Esophagus muscularis mucosa (tissue), 4 donors: ENCODE measurements at regions not wholly inside any gene's neighbourhood (a gene's known extent, or its start where the extent isn't known, plus 50 kb on each side); places are given as distances from the start of the nearest gene placed in this dataset.

Source experiments
- DNase-seq: peaks from one replicate; pipeline ENCODE4 v3.0.0-alpha.2; 2017; ENCODE audit errors: extremely low spot score
- H3K27ac ChIP-seq, 4 donors: fragments of 200-600 bp; sonication (generic); replicated peaks in 1 of 4; 1 replicate in 3 of 4; 2 replicates in 1 of 4; pipeline ENCODE4 v1.5.1; 2016 to 2019; ENCODE audit warnings: mild to moderate bottlenecking in 1 of 4
- H3K27me3 ChIP-seq, 4 donors: fragments of 200-600 bp; sonication (generic); one replicate each; pipeline versions ENCODE4 v1.5.1 to v1.6.0; 2016 to 2019
- H3K36me3 ChIP-seq, 4 donors: fragments of 200-600 bp; sonication (generic); one replicate each; pipeline ENCODE4 v1.5.1; 2016 to 2019
- H3K4me1 ChIP-seq, 4 donors: fragments of 200-600 bp; sonication (generic); one replicate each; pipeline ENCODE4 v1.5.1; 2016 to 2019
- H3K4me3 ChIP-seq, 4 donors: fragments of 200-600 bp; sonication (generic); 1 replicate in 2 of 4; 2 replicates in 2 of 4; pipeline ENCODE4 v1.5.1; 2016 to 2019; ENCODE audit warnings: mild to moderate bottlenecking in 4 of 4, moderate library complexity in 1 of 4
- H3K9me3 ChIP-seq, 4 donors: fragments of 200-600 bp; sonication (generic); 1 replicate in 3 of 4; 2 replicates in 1 of 4; pipeline ENCODE4 v1.5.1; 2016 to 2019
- CTCF ChIP-seq, 3 experiments: fragments of 200-600 bp in 2 of 3; fragments of 450-650 bp in 1 of 3; sonication (generic) in 2 of 3; IDR thresholded peaks; one replicate each; pipeline ENCODE4 v1.5.1; 2017 to 2019; ENCODE audit warnings: antibody characterized with exemption in 3 of 3, mild to moderate bottlenecking in 2 of 3, moderate library complexity in 1 of 3
- EP300 ChIP-seq: sonication (generic); formaldehyde crosslinking; IDR thresholded peaks from one replicate; pipeline ENCODE4 v1.6.1; 2017; ENCODE audit warnings: antibody characterized with exemption
- POLR2A ChIP-seq: fragments of 450-650 bp; IDR thresholded peaks from one replicate; pipeline ENCODE4 v1.6.1; 2017; ENCODE audit warnings: antibody characterized with exemption, moderate library complexity, mild to moderate bottlenecking, low read depth
- POLR2AphosphoS5 ChIP-seq, 2 donors: sonication (generic); formaldehyde crosslinking; IDR thresholded peaks; one replicate each; pipeline ENCODE4 v1.6.1; 2017; ENCODE audit warnings: antibody characterized with exemption in 2 of 2
- WGBS: methylation state at CpG from one replicate; pipeline ENCODE4 v1.1.5; 2018; 5-methylcytosine and 5-hydroxymethylcytosine counted together
- intact Hi-C: fragments of 100-400 bp; cut with DNase I; formaldehyde crosslinking; loops from one replicate; pipeline ENCODE4 v1.15.1; 2023

- DNase-seq, result no peak
- no peak overlapping the region for H3K27ac ChIP-seq
- peaks cover 24 to 32% (median 28%) of the 10 kb centered on the region in 4 donors for H3K4me1 ChIP-seq
- TF ChIP-seq POLR2A, result no peak
- no peak for TF ChIP-seq CTCF (IDR thresholded peaks at IDR 0.05)
- TF ChIP-seq EP300, result no peak
- TF ChIP-seq POLR2AphosphoS5 (IDR thresholded peaks at IDR 0.05), result no peak
- no peaks in the 10 kb centered on the region for H3K9me3 ChIP-seq
- 91% methylated on average over 4 of the region's 4 CpGs for WGBS
- intact Hi-C loops, result no loop called here
- no peaks in the 10 kb centered on the region for H3K36me3 ChIP-seq
- H3K27me3 ChIP-seq, result no peaks in the 10 kb centered on the region
- no peak overlapping the region for H3K4me3 ChIP-seq
Measured at GRCh38 chr12:46449316-46449715, 76.7 kb upstream of the SLC38A2 start.

- Histone ChIP-seq H3K27ac (no peak overlapping the region), H3K36me3 (no peaks in the 10 kb centered on the region), H3K4me1 (peaks cover 24 to 32% (median 28%) of the 10 kb centered on the region in 4 donors), H3K4me3 (no peak overlapping the region), H3K27me3 (no peaks in the 10 kb centered on the region), H3K9me3 (no peaks in the 10 kb centered on the region)
- WGBS, result 22% methylated on average over 2 of the region's 2 CpGs
- intact Hi-C loops, result no loop called here
- DNase-seq, result no peak
- TF ChIP-seq POLR2AphosphoS5 (IDR thresholded peaks at IDR 0.05) (no peak), EP300 (no peak), CTCF (IDR thresholded peaks at IDR 0.05) (no peak), POLR2A (no peak)
Measured at GRCh38 chr12:46446645-46447044, 74.1 kb upstream of the SLC38A2 start.

- no peak for TF ChIP-seq CTCF (IDR thresholded peaks at IDR 0.05)
- TF ChIP-seq EP300, result no peak
- TF ChIP-seq POLR2AphosphoS5 (IDR thresholded peaks at IDR 0.05), result no peak
- TF ChIP-seq POLR2A, result no peak
- no peaks in the 10 kb centered on the region for H3K9me3 ChIP-seq
- H3K4me1 ChIP-seq, result peaks cover 21 to 29% (median 25%) of the 10 kb centered on the region in 4 donors
- 24% methylated on average over 2 of the region's 2 CpGs for WGBS
- H3K27ac ChIP-seq, result no peak overlapping the region
- DNase-seq, result no peak
- no peak overlapping the region for H3K4me3 ChIP-seq
- no peaks in the 10 kb centered on the region for H3K27me3 ChIP-seq
- intact Hi-C loops, result no loop called here
- no peaks in the 10 kb centered on the region for H3K36me3 ChIP-seq
Measured at GRCh38 chr12:46445551-46446235, 73.1 kb upstream of the SLC38A2 start.

- TF ChIP-seq EP300 (no peak), POLR2AphosphoS5 (IDR thresholded peaks at IDR 0.05) (no peak), POLR2A (no peak), CTCF (IDR thresholded peaks at IDR 0.05) (no peak)
- no peak for DNase-seq
- no peaks in the 10 kb centered on the region for H3K36me3 ChIP-seq
- H3K4me1 ChIP-seq, result peaks cover 15 to 23% (median 19%) of the 10 kb centered on the region in 4 donors
- H3K27me3 ChIP-seq, result no peaks in the 10 kb centered on the region
- no peak overlapping the region for H3K27ac ChIP-seq
- H3K9me3 ChIP-seq, result no peaks in the 10 kb centered on the region
- 80% methylated on average over 4 of the region's 4 CpGs for WGBS
- intact Hi-C loops, result no loop called here
- H3K4me3 ChIP-seq, result no peak overlapping the region
Measured at GRCh38 chr12:46445093-46445492, 72.5 kb upstream of the SLC38A2 start.
